Upper lobe of right lung (tissue), 1 donor: ENCODE measurements at regions not wholly inside any gene's neighbourhood (a gene's known extent, or its start where the extent isn't known, plus 50 kb on each side); places are given as distances from the start of the nearest gene placed in this dataset.

Source experiments
- ATAC-seq: fragments of 200-7000 bp; cut with Tn5 transposase; one replicate; pipeline ENCODE4 v1.9.1; 2020; ENCODE audit warnings: mild to moderate bottlenecking, moderate library complexity
- DNase-seq: peaks from one replicate; pipeline ENCODE4 v3.0.0-alpha.2; 2020
- H3K27ac ChIP-seq: fragments of 200-600 bp; one replicate; pipeline ENCODE4 v1.8.0; 2022
- H3K27me3 ChIP-seq: fragments of 200-600 bp; one replicate; pipeline ENCODE4 v1.8.0; 2022; ENCODE audit warnings: mild to moderate bottlenecking
- H3K36me3 ChIP-seq: fragments of 200-600 bp; one replicate; pipeline ENCODE4 v1.8.0; 2022
- H3K4me1 ChIP-seq: fragments of 200-600 bp; one replicate; pipeline ENCODE4 v1.8.0; 2022
- H3K4me3 ChIP-seq: fragments of 200-600 bp; one replicate; pipeline ENCODE4 v1.8.0; 2022; ENCODE audit warnings: mild to moderate bottlenecking
- H3K9me3 ChIP-seq: fragments of 200-600 bp; one replicate; pipeline ENCODE4 v1.8.0; 2022
- CTCF ChIP-seq: fragments of 200-600 bp; IDR thresholded peaks from one replicate; pipeline ENCODE4 v1.8.0; 2022; ENCODE audit warnings: antibody characterized with exemption
- intact Hi-C: fragments of 100-400 bp; cut with DNase I; formaldehyde crosslinking; loops from one replicate; pipeline ENCODE4 v1.11.0; 2022
- donor health status: DM: no; HTN: yes; CAD: no; lungs with severe emphysema.

GRCh38 chr16:61324044-61324443, 712.2 kb downstream of the CDH8 start:
- no peaks in the 10 kb centered on the region for H3K36me3 ChIP-seq
- no peak for ATAC-seq
- no peak overlapping the region for H3K27ac ChIP-seq
- no peak for DNase-seq
- intact Hi-C loops = no loop called here
- H3K9me3 ChIP-seq = no peaks in the 10 kb centered on the region
- no peak overlapping the region for H3K4me3 ChIP-seq
- no peaks in the 10 kb centered on the region for H3K27me3 ChIP-seq
- no peak for TF ChIP-seq CTCF
- H3K4me1 ChIP-seq = no peaks in the 10 kb centered on the region

- Histone ChIP-seq H3K27ac (no peak overlapping the region), H3K4me1 (no peaks in the 10 kb centered on the region), H3K27me3 (no peaks in the 10 kb centered on the region), H3K9me3 (no peaks in the 10 kb centered on the region), H3K4me3 (no peak overlapping the region), H3K36me3 (no peaks in the 10 kb centered on the region)
- DNase-seq (no peak), ATAC-seq (no peak)
- intact Hi-C loops = no loop called here
- TF ChIP-seq CTCF = no peak
Measured at GRCh38 chr16:61323456-61323855, 712.8 kb downstream of the CDH8 start.

- no peak for TF ChIP-seq CTCF
- intact Hi-C loops = no loop called here
- Histone ChIP-seq H3K27ac (no peak overlapping the region), H3K27me3 (no peaks in the 10 kb centered on the region), H3K36me3 (no peaks in the 10 kb centered on the region), H3K4me1 (no peaks in the 10 kb centered on the region), H3K4me3 (no peak overlapping the region), H3K9me3 (no peaks in the 10 kb centered on the region)
- DNase-seq = no peak
- ATAC-seq = no peak
Measured at GRCh38 chr16:61320791-61321190, 715.4 kb downstream of the CDH8 start.

GRCh38 chr16:61313931-61314330, 722.3 kb downstream of the CDH8 start:
- no peak for DNase-seq

GRCh38 chr16:61309386-61309785, 726.9 kb downstream of the CDH8 start:
- no peak for ATAC-seq
- H3K4me3 ChIP-seq = no peak overlapping the region
- H3K27me3 ChIP-seq = no peaks in the 10 kb centered on the region
- intact Hi-C loops = no loop called here
- no peak for DNase-seq
- no peaks in the 10 kb centered on the region for H3K4me1 ChIP-seq
- TF ChIP-seq CTCF = no peak
- H3K9me3 ChIP-seq = no peaks in the 10 kb centered on the region
- H3K36me3 ChIP-seq = no peaks in the 10 kb centered on the region
- no peak overlapping the region for H3K27ac ChIP-seq

More at GRCh38 chr16:61313931-61314330, 722.3 kb downstream of the CDH8 start:
- Histone ChIP-seq H3K27me3 (no peaks in the 10 kb centered on the region), H3K4me1 (no peaks in the 10 kb centered on the region), H3K36me3 (no peaks in the 10 kb centered on the region), H3K4me3 (no peak overlapping the region), H3K27ac (no peak overlapping the region), H3K9me3 (no peaks in the 10 kb centered on the region)
- TF ChIP-seq CTCF = no peak
- no peak for ATAC-seq
- intact Hi-C loops = no loop called here

- intact Hi-C loops = no loop called here
- Histone ChIP-seq H3K36me3 (no peaks in the 10 kb centered on the region), H3K27me3 (no peaks in the 10 kb centered on the region), H3K4me3 (no peak overlapping the region), H3K27ac (no peak overlapping the region), H3K9me3 (no peaks in the 10 kb centered on the region), H3K4me1 (no peaks in the 10 kb centered on the region)
- TF ChIP-seq CTCF = no peak
- ATAC-seq (no peak), DNase-seq (no peak)
Measured at GRCh38 chr16:61306204-61306603, 730.0 kb downstream of the CDH8 start.
